Hepatocyte (in vitro differentiated cells): ENCODE measurements at regions not wholly inside any gene's neighbourhood (a gene's known extent, or its start where the extent isn't known, plus 50 kb on each side); places are given as distances from the start of the nearest gene placed in this dataset.

Experiments
- DNase-seq: peaks from one replicate; pipeline ENCODE4 v3.0.0-alpha.2; 2016; ENCODE audit warnings: low spot score
- H2AFZ ChIP-seq: fragments of 200-600 bp; sonication (generic); 2 replicates; pipeline ENCODE4 v1.6.0; 2016; ENCODE audit warnings: antibody characterized with exemption, mild to moderate bottlenecking
- H3K27ac ChIP-seq: fragments of 200-600 bp; sonication (generic); 2 replicates; pipeline ENCODE4 v1.5.1; 2016; ENCODE audit warnings: mild to moderate bottlenecking
- H3K27me3 ChIP-seq: fragments of 200-600 bp; sonication (generic); 2 replicates; pipeline ENCODE4 v1.6.1; 2016
- H3K36me3 ChIP-seq: fragments of 200-600 bp; sonication (generic); replicated peaks from 2 replicates; pipeline ENCODE4 v1.5.1; 2016; ENCODE audit warnings: low read depth; ENCODE audit not compliant: insufficient read depth
- H3K4me1 ChIP-seq: fragments of 200-600 bp; sonication (generic); 2 replicates; pipeline ENCODE4 v1.5.1; 2016; ENCODE audit warnings: mild to moderate bottlenecking, moderate library complexity; ENCODE audit not compliant: insufficient read depth
- H3K4me2 ChIP-seq: fragments of 200-600 bp; sonication (generic); 2 replicates; pipeline ENCODE4 v1.6.0; 2016
- H3K4me3 ChIP-seq: fragments of 200-600 bp; sonication (generic); 2 replicates; pipeline ENCODE4 v1.5.1; 2016; ENCODE audit warnings: mild to moderate bottlenecking
- H3K79me2 ChIP-seq: fragments of 200-600 bp; sonication (generic); 2 replicates; pipeline ENCODE4 v1.6.0; 2017; ENCODE audit warnings: mild to moderate bottlenecking
- H3K9me2 ChIP-seq: fragments of 200-600 bp; sonication (generic); replicated peaks from 2 replicates; pipeline ENCODE4 v1.6.0; 2017; ENCODE audit warnings: mild to moderate bottlenecking; ENCODE audit not compliant: insufficient read depth
- H3K9me3 ChIP-seq: fragments of 200-600 bp; sonication (generic); 2 replicates; pipeline ENCODE4 v1.5.1; 2016; ENCODE audit warnings: low read depth, mild to moderate bottlenecking
- H4K20me1 ChIP-seq: fragments of 200-600 bp; sonication (generic); 2 replicates; pipeline ENCODE4 v1.6.0; 2016; ENCODE audit warnings: mild to moderate bottlenecking; ENCODE audit not compliant: insufficient read depth, poor library complexity, severe bottlenecking
- EZH2 ChIP-seq: fragments of 200-600 bp; sonication (generic); IDR thresholded peaks from 2 replicates; pipeline ENCODE4 v1.6.1; 2016; ENCODE audit warnings: antibody characterized with exemption, mild to moderate bottlenecking, borderline replicate concordance
- EZH2phosphoT487 ChIP-seq: fragments of 200-600 bp; sonication (generic); IDR thresholded peaks from one replicate; pipeline ENCODE4 v1.6.1; 2018; ENCODE audit warnings: antibody characterized with exemption, mild to moderate bottlenecking, low read depth, moderate library complexity; ENCODE audit not compliant: unreplicated experiment, severe bottlenecking
- WGBS: methylation state at CpG from one replicate; pipeline ENCODE4 v1.1.6; 2016; ENCODE audit warnings: low lambda C conversion rate; ENCODE audit errors: missing lambda C conversion rate; 5-methylcytosine and 5-hydroxymethylcytosine counted together
- TF ChIP-seq, protein P1 (sequence below): fragments of 200-600 bp; sonication (generic); IDR thresholded peaks from 2 replicates; pipeline ENCODE4 v1.5.1; 2016; ENCODE audit warnings: antibody characterized with exemption, mild to moderate bottlenecking; ENCODE audit not compliant: poor library complexity

DNA sequence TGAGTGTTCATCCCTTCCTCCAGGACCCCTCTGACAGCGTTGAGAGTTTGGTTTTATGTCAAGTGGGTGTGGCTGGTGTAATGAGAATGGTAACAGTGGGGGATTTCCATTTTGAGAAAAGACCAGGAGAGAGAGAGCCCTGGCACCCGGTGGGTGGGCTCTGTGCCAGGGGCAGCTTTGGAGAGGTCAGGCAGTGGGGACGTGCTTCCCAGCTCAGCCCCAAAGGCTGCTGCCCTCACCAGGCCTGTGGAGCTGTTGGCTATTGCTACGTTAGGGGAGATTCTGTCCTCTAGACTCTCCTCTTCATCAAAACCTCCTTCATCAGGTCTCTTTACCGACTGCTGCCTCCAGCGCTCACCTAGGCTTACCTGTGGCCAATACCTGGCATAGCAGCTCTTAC lies 176.3 kb downstream of the PTPRU start:
- no peaks in the 10 kb centered on the region for H3K79me2 ChIP-seq
- H2AFZ ChIP-seq = no peak overlapping the region
- H3K4me3 ChIP-seq = no peak overlapping the region
- no peaks in the 10 kb centered on the region for H3K36me3 ChIP-seq
- peaks cover 2% of the 10 kb centered on the region for H3K27me3 ChIP-seq
- H3K9me2 ChIP-seq = no peaks in the 10 kb centered on the region
- no peaks in the 10 kb centered on the region for H4K20me1 ChIP-seq
- H3K9me3 ChIP-seq = no peaks in the 10 kb centered on the region
- DNase-seq = no peak
- H3K4me2 ChIP-seq = no peak overlapping the region
- no peak overlapping the region for H3K27ac ChIP-seq
- WGBS = 76% methylated on average over 6 of the region's 6 CpGs
- H3K4me1 ChIP-seq = no peaks in the 10 kb centered on the region
- TF ChIP-seq EZH2phosphoT487 = no peak
- no peak for TF ChIP-seq EZH2
- TF ChIP-seq, protein P1, sequence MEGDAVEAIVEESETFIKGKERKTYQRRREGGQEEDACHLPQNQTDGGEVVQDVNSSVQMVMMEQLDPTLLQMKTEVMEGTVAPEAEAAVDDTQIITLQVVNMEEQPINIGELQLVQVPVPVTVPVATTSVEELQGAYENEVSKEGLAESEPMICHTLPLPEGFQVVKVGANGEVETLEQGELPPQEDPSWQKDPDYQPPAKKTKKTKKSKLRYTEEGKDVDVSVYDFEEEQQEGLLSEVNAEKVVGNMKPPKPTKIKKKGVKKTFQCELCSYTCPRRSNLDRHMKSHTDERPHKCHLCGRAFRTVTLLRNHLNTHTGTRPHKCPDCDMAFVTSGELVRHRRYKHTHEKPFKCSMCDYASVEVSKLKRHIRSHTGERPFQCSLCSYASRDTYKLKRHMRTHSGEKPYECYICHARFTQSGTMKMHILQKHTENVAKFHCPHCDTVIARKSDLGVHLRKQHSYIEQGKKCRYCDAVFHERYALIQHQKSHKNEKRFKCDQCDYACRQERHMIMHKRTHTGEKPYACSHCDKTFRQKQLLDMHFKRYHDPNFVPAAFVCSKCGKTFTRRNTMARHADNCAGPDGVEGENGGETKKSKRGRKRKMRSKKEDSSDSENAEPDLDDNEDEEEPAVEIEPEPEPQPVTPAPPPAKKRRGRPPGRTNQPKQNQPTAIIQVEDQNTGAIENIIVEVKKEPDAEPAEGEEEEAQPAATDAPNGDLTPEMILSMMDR = no peak

DNA sequence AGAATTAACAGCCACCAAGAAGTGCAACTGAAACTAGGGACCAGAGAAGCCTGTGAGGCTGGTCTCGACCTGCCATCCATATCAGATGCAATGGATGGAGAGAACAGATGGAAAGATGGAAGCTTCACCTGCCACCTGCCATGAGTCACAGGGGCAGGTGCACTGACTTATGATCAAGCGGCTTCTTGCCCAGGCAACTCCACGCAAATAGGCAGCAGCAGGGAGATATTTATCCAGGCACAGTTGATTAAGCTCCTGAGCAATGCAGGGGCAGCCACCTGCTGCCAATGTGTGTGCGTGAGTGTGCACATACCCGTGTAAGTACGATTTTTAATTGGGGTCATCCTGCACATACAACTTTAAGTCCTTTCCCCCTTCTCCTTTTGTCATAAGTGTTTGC lies 174.2 kb downstream of the PTPRU start:
- Histone ChIP-seq H3K4me2 (no peak overlapping the region), H3K4me3 (no peak overlapping the region), H3K27ac (no peak overlapping the region), H4K20me1 (no peaks in the 10 kb centered on the region), H3K36me3 (no peaks in the 10 kb centered on the region), H3K79me2 (no peaks in the 10 kb centered on the region), H3K4me1 (no peaks in the 10 kb centered on the region), H3K9me2 (no peaks in the 10 kb centered on the region), H2AFZ (no peak overlapping the region), H3K9me3 (no peaks in the 10 kb centered on the region), H3K27me3 (peaks cover 2% of the 10 kb centered on the region)
- 83% methylated on average over 6 of the region's 6 CpGs for WGBS
- TF ChIP-seq, protein P1 = no peak
- TF ChIP-seq EZH2phosphoT487 (no peak), EZH2 (no peak)
- no peak for DNase-seq

DNA sequence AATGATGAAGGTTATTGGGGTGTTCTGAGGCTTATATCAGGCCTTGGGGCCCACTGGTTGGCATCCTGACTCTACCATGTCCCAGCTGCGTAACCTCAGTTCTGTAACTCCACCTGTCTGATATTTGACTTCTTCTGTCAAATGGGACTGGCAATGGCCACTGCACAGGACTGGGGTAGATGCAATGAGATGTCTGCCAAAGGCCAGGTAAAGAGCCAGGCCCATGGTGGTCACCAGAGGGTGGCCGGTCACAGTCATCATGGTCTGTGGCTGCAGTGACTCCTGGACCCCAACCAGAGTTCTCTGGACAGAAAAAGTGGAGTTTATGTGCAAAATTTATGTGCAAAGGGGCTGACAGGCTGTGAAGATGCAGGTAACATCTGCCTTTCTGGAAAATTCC lies 173.3 kb downstream of the PTPRU start:
- TF ChIP-seq EZH2phosphoT487 (no peak), EZH2 (no peak)
- TF ChIP-seq, protein P1 = no peak
- no peak overlapping the region for H3K4me2 ChIP-seq
- H3K36me3 ChIP-seq = no peaks in the 10 kb centered on the region
- no peak overlapping the region for H2AFZ ChIP-seq
- no peaks in the 10 kb centered on the region for H3K9me3 ChIP-seq
- H3K27me3 ChIP-seq = peaks cover 2% of the 10 kb centered on the region
- no peak for DNase-seq
- no peak overlapping the region for H3K4me3 ChIP-seq
- H3K79me2 ChIP-seq = no peaks in the 10 kb centered on the region
- H3K27ac ChIP-seq = no peak overlapping the region
- no peaks in the 10 kb centered on the region for H3K4me1 ChIP-seq
- no peaks in the 10 kb centered on the region for H4K20me1 ChIP-seq
- WGBS = 71% methylated on average over 2 of the region's 2 CpGs
- no peaks in the 10 kb centered on the region for H3K9me2 ChIP-seq
